GM18499 (cell line): ENCODE measurements at regions not wholly inside any gene's neighbourhood (a gene's known extent, or its start where the extent isn't known, plus 50 kb on each side); places are given as distances from the start of the nearest gene placed in this dataset.

Experiments
- ATAC-seq: cut with Tn5 transposase; IDR thresholded peaks from one replicate; pipeline ENCODE4 v1.9.1; 2021; ENCODE audit warnings: moderate number of reproducible peaks; ENCODE audit not compliant: insufficient read depth, unreplicated experiment

DNA sequence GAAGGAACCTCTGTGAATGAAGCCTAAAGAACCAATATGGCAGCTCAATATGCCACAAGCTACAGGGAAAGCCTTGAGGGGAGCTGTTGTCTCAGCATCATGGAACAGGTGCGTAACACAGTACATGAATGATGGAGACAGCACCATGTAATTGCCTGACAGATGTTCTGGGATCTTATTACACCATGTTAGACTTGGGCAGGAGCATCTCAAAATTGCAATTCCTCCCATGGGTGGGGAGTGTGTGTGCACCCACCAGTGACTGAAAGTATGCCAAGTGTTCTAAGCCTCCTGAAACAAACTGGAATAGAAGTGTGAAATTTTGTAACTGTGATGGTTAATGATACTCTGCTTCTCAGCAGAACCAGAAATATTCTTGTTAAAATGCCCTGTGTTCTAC is 151.0 kb upstream of the SRRM4 start:
- no peak for ATAC-seq

GRCh38 chr12:118835926-118836325 is 145.4 kb upstream of the SRRM4 start:
- no peak for ATAC-seq

DNA sequence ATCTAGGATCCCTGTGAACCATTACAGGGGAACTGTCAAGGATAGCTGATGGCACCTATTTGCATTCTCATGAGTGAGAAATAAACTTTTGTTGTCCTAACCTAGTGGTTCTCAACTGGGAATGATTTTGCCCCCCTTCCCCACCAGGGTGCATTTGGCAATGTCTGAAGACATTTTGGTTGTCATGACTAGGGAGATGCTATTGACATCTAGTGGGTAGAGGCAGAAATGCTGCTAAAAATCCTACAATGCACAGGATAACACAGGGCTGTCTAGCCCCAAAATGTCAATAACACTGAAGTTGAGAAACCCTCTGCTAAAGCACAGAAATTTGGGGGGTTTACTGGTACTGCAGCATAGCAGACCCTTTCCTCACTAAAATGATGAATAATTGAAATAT is 140.9 kb upstream of the SRRM4 start:
- no peak for ATAC-seq

- ATAC-seq: no peak
These were observed 140.5 kb upstream of the SRRM4 start for GRCh38 chr12:118840878-118841277.

DNA sequence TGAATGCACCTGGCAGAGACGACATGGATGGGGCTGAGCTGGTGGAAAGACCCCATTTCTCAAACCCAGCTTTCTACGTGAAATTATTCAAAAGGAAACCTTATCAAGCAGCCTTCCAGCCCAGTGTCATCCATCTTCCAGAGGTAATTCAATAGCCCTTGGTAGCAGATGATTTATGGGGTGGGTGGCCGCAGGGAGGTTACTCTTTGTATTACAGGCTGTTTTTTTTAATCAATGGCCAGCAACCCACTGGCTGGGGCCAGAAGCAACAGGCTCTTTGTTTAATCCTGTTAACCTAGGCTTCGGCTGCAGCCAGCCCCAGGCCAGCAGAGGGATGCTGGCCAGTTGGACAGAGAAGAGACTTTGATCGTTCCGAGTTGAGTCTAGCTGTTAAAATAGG is 139.8 kb upstream of the SRRM4 start:
- no peak for ATAC-seq

- ATAC-seq: no peak
These were observed 138.5 kb upstream of the SRRM4 start for GRCh38 chr12:118842866-118843265.

DNA sequence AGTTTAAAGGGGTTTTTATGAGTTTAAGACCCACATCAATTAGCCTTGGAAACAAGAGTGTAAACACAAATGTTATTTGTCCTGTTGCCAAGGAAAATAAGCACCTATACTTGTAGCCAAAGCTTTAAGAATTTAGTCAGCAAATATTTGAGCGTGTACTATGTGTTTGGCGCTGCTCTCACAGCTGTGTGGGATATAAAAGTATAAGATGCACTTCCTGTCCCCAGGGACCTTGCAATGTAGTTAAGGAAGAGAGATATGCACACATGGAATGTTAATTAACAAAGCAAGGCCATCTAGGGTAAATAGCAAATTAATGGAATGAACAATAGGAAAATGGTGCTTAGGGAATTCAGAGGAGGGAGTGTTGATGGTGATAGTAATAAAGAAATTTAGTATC is 134.9 kb upstream of the SRRM4 start:
- ATAC-seq: no peak

GRCh38 chr12:118850244-118850825 is 131.0 kb upstream of the SRRM4 start:
- ATAC-seq: no peak

GRCh38 chr12:118851891-118852290 is 129.4 kb upstream of the SRRM4 start:
- no peak for ATAC-seq

DNA sequence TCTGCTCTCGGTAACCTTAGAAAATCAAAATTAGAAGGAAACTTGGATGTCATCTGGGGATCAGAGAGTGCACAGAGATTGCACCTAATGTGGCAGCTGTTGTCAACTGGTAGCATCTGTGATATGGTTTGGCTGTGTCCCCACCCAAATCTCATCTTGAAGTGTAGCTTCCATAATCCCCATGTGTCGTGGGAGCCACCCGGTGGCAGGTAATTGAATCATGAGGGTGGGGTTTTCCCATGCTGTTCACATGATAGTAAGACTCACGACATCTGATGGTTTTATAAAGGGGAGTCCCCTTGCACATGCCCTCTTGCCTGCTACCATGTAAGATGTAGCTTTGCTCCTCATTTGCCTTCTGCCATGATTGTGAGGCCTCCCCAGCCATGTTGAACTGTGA is 127.7 kb upstream of the SRRM4 start:
- no peak for ATAC-seq

DNA sequence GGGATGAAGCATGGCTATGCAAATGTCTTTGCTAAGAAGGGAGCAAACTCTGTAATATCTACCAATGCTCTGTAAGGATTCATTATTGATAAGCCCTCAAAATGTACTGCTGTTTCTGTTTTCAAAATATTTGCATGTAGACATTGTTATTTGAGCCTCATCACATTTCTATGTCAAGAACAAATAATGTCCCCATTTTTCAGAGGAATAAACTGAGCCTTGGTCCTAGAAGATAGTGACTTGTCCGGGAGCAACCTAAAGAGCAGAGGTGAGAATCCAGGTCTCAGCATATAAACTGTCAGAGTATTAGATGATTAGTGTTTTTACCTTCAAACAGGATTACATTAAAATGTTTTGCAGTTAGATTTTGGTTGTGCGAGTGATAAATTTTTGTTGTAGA is 125.5 kb upstream of the SRRM4 start:
- ATAC-seq: no peak

- no peak for ATAC-seq
These were observed 115.0 kb upstream of the SRRM4 start for GRCh38 chr12:118866346-118866745.

DNA sequence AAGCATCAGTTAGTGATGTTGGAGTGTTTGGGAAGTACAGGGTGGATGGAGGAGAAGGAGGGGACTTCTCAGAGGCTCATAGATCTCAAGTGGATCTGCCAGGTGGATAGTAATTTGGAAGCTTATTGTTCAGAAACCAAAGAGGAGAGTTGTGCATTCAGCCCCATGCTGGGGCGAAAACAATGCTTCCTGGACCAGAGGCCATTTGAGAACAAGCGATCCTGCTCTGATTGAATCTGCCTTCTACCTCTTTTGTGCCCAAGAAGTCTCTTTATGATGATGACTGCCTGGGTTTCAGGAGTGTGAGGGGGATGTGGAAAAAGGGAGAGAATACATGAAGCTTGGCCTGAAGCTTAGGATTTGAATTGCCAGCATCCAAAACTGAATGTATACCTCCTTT is 110.8 kb upstream of the SRRM4 start:
- no peak for ATAC-seq

GRCh38 chr12:118874698-118875548 is 106.4 kb upstream of the SRRM4 start:
- ATAC-seq: no peak

DNA sequence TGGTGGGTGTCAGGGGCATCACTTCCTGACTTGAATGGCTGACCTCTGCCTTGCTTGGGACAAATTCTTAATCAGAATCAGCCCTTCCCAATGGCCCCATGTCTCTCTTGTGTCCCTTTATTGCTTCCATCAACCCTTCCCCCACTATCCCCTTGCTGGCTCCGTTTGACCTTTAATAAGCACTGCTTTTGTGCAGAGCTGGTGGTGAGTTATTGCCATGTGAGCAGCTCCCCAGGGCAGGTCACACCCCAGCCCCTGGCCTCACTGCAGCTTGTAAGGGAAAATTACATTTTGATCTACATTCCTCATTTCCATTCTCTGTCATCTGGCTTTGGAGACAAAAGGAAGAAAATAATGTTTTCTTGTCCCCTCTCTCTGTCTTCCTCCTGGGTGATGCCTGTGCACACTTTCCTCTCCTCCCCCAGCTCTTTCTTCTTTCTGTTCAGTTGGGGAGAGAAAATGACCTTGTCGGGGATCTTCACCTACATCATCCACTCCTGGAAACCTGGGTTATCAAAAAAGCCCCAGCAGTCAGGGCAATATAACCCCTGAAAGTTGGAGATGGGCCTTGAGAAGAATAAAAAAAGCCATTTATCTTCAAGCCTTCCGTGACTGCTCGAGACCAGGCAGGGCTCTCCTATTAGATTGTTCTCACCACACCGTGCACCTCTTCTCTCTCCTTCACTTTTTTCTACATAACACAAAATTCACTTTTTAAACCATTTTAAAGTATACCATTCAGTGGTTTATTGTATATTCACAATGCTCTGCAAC is 100.4 kb upstream of the SRRM4 start:
- no peak for ATAC-seq

GRCh38 chr12:118884226-118884625 is 97.1 kb upstream of the SRRM4 start:
- no peak for ATAC-seq

DNA sequence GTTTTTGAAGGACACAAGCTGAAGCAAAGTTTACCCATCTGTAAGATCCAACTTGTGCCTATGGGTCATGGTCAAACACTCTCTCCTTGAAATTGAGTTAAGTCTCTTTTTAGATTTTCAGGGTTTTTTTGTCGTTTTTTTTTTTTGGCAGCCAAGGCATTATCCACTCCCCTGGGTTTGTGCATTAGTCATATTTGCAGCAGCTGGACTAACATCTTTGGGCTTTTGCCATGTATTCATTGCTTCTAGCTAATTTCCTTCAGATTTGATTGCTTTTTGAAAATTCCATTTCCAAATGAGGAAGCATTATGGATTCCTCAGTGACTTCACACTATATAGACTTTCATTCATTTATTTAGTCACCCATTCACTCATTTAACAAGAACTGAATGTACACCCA is 80.3 kb upstream of the SRRM4 start:
- no peak for ATAC-seq

- ATAC-seq: no peak
These were observed 72.5 kb upstream of the SRRM4 start for GRCh38 chr12:118908811-118909210.

DNA sequence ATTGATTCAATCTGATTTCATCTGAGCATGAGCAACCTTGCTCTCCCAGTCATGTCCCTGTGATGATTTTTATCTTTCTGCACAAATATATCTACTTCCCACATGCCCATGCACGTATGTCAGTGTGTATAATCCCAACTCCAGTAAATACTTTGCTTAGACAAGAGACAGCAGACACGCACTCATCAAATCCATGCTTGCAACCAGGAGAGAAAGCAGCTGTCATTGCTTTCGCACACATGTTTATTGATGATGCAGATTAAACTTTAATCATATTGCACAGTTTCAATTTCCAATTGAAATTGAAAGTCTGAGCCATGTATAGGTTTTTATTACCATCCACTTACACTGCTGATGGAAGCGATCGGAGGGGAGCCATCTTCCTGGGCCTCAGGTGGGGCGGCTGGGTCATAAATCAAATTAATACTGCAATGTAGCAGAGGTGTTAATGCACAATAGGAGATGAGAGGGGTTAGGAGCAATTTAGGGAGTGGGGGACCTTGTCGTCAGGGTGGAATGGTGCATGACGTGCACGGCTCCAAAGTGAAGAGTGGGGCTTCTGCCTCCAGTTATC is 68.6 kb upstream of the SRRM4 start:
- no peak for ATAC-seq

GRCh38 chr12:118921761-118922160 is 59.6 kb upstream of the SRRM4 start:
- no peak for ATAC-seq

DNA sequence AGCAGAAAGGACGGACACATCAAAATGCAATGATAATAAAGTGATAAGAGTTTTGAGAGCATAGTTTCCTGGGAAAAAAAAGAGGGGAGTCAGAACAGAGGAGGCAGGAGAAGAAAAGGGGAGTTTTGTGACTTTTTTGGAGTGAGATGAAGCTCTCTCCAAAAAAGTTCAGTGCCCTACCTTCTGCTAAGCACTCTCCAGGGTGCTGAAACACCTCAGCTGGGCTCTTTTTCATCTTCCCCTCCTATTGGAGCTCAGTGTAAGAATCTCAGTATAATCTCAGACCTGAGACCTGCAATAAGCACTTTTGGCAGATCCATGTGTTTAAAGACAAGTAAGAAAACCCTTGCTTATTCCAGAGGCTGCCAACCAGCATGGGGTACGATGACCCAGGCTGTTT is 58.9 kb upstream of the SRRM4 start:
- no peak for ATAC-seq
